Small intestine (tissue), 7 donors: ENCODE measurements at regions not wholly inside any gene's neighbourhood (a gene's known extent, or its start where the extent isn't known, plus 50 kb on each side); places are given as distances from the start of the nearest gene placed in this dataset.
A peak's percentile ranks its signal among the peaks of the same experiment; 100 is the strongest.
"Not testable (repeated sequence)": the region's sequence is repeated elsewhere in the genome, so short reads cannot be mapped to it uniquely, and the experiment has no call there.

Experiments
- DNase-seq, 2 donors: peaks; one replicate each; pipeline versions ENCODE4 v3.0.0 to v3.0.0-alpha.2; 2013
- FAIRE-seq: peaks from 2 replicates; lab custom pipeline; 2012; peaks lifted over from hg19 to GRCh38; lab: Jason Lieb, UNC
- H3K27ac ChIP-seq, 3 donors: one replicate each; pipeline ENCODE4 v1.5.1; 2013; ENCODE audit warnings: low read length in 2 of 3, mild to moderate bottlenecking in 2 of 3, control low read depth in 1 of 3, inconsistent platforms in 1 of 3, low read depth in 1 of 3, moderate library complexity in 1 of 3
- H3K27me3 ChIP-seq, 3 donors: one replicate each; pipeline ENCODE4 v1.6.1; 2013; ENCODE audit warnings: low read length in 3 of 3, inconsistent platforms in 1 of 3; ENCODE audit not compliant: control insufficient read depth in 3 of 3, insufficient read depth in 3 of 3
- H3K36me3 ChIP-seq, 3 donors: one replicate each; pipeline ENCODE4 v1.6.1; 2013; ENCODE audit warnings: low read length in 3 of 3, inconsistent platforms in 1 of 3, low read depth in 1 of 3, mild to moderate bottlenecking in 1 of 3, moderate library complexity in 1 of 3; ENCODE audit not compliant: control insufficient read depth in 3 of 3, insufficient read depth in 2 of 3
- H3K4me1 ChIP-seq, 3 donors: one replicate each; pipeline ENCODE4 v1.6.1; 2013; ENCODE audit warnings: low read length in 2 of 3, inconsistent platforms in 1 of 3, low read depth in 1 of 3, mild to moderate bottlenecking in 1 of 3, moderate library complexity in 1 of 3; ENCODE audit not compliant: control insufficient read depth in 3 of 3, insufficient read depth in 2 of 3
- H3K4me3 ChIP-seq, 3 donors: one replicate each; pipeline ENCODE4 v1.5.1; 2013; ENCODE audit warnings: low read length in 3 of 3, control low read depth in 1 of 3, inconsistent platforms in 1 of 3, low read depth in 1 of 3, mild to moderate bottlenecking in 1 of 3, moderate library complexity in 1 of 3
- H3K9me3 ChIP-seq, 2 donors: one replicate each; pipeline ENCODE4 v1.6.1; 2013; ENCODE audit warnings: low read depth in 1 of 2, low read length in 1 of 2; ENCODE audit not compliant: control insufficient read depth in 2 of 2, insufficient read depth in 1 of 2
- whole genome bisulfite sequencing, 3 donors: extraction: QIAGEN DNeasy Blood & Tissue Kit; methylation state at CpG; one replicate each; pipeline ENCODE4 v1.1.7; 2013; 5-methylcytosine and 5-hydroxymethylcytosine counted together
- donor health status: healthy with polysubstance abuse.
- donor health status: control.
- donor health status: control.
- donor health status: Bipolar disorder and iron deficiency.
- donor health status: healthy.

DNA sequence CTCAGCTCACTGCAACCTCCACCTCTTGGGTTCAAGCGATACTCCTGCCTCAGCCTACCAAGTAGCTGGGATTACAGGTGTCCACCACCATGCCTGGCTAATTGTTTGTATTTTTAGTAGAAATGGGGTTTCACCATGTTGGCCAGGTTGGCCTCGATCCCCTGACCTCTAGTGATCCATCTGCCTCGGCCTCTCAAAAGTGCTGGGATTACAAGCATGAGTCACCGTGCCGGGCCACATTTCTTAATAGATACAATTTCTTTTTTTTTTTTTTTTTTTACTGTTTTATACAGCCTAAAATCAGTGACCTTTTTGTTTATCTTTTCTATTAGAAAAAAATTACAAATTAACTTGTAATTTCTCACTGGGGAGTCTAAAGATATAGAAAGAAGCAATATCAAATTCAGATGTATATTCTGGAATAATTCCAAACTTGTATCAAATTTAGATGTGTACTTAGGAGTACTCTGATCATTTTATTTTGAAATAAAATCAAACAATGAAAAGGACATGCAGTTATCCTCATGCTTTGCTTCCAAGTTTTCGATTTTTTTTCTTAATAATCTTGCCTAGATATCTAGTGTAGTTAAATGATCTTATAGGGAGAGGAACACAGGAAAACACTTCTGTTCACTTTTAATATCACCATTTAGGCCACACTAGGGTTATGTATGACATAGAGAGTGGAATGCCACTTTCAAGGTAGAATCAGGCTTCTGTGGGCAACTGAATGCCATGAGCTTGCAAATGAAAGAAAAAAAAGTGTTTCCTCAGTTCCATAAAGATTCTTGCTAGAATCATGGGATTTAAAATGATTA, 1089.3 kb downstream of the SUCLG1 start:
- FAIRE-seq = no peak
- Histone ChIP-seq H3K27ac (no peak overlapping the region), H3K9me3 (no peaks in the 10 kb centered on the region), H3K4me3 (no peak overlapping the region), H3K36me3 (no peaks in the 10 kb centered on the region), H3K4me1 (no peaks in the 10 kb centered on the region), H3K27me3 (no peaks in the 10 kb centered on the region)
- WGBS, 3 donors = 81 to 86% (median 81%) methylated on average over 6 of the region's 6 CpGs
- no peak for DNase-seq

DNA sequence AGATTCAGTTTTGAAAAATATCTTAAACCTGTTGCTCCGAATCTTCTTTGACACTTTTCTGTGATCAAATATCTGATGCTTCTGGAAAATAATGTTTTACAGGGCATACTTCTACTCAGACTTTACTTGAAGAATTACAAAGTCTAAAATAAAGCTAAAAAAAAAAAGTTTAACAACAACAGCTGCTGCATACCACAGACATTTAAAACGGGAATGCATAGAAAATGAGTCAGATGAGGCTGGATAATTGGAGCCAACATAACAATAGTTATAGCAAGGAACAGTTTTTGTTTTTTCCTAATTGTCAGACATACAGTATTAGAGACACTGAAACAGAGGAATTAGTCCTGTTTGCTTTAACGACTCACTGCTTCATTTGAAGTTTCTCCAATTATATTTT, 1090.2 kb downstream of the SUCLG1 start:
- H3K27ac ChIP-seq = no peak overlapping the region
- FAIRE-seq (no peak), DNase-seq (no peak)
- no peaks in the 10 kb centered on the region for H3K4me1 ChIP-seq
- H3K27me3 ChIP-seq = no peaks in the 10 kb centered on the region
- WGBS, 3 donors = 69 to 84% (median 72%) methylated on average over 3 of the region's 3 CpGs
- H3K4me3 ChIP-seq = no peak overlapping the region
- no peaks in the 10 kb centered on the region for H3K36me3 ChIP-seq
- no peaks in the 10 kb centered on the region for H3K9me3 ChIP-seq

- no peaks in the 10 kb centered on the region for H3K9me3 ChIP-seq
- WGBS, 3 donors = 58 to 87% (median 78%) methylated on average over 2 of the region's 2 CpGs
- H3K27ac ChIP-seq = no peak overlapping the region
- H3K4me1 ChIP-seq = no peaks in the 10 kb centered on the region
- DNase-seq (no peak), FAIRE-seq (no peak)
- no peaks in the 10 kb centered on the region for H3K36me3 ChIP-seq
- no peaks in the 10 kb centered on the region for H3K27me3 ChIP-seq
- H3K4me3 ChIP-seq = no peak overlapping the region
These were observed 1090.6 kb downstream of the SUCLG1 start for GRCh38 chr2:83368461-83368860.

DNA sequence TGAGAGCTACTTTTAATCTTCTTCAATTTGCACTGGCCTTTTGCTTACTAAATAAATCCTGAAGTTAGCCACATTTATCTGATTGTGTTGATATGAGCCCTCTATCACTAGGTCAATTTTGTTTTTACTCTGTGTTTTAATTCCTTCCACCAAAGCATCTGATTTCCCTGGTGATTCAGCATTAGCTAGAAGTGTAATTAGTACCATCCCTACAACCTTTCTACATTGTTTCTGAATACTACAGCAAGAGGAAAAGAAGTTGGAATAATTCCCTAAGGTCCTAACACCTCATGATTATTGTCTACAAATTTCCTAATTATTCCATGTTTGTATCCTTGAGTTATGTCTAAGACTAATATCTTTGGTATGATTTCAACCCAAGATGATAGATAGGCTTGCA, 1093.6 kb downstream of the SUCLG1 start:
- H3K27ac ChIP-seq = no peak overlapping the region
- FAIRE-seq (no peak), DNase-seq (no peak)
- H3K36me3 ChIP-seq = no peaks in the 10 kb centered on the region
- H3K9me3 ChIP-seq = no peaks in the 10 kb centered on the region
- no peak overlapping the region for H3K4me3 ChIP-seq
- H3K4me1 ChIP-seq = no peaks in the 10 kb centered on the region
- H3K27me3 ChIP-seq = no peaks in the 10 kb centered on the region

- Histone ChIP-seq H3K36me3 (no peaks in the 10 kb centered on the region), H3K4me1 (no peaks in the 10 kb centered on the region), H3K4me3 (no peak overlapping the region), H3K9me3 (no peaks in the 10 kb centered on the region), H3K27ac (no peak overlapping the region), H3K27me3 (no peaks in the 10 kb centered on the region)
- FAIRE-seq (no peak), DNase-seq (no peak)
- 68 to 79% (median 76%) methylated on average over 2 of the region's 2 CpGs for WGBS, 3 donors
These were observed 1094.8 kb downstream of the SUCLG1 start for GRCh38 chr2:83364264-83364663.

DNA sequence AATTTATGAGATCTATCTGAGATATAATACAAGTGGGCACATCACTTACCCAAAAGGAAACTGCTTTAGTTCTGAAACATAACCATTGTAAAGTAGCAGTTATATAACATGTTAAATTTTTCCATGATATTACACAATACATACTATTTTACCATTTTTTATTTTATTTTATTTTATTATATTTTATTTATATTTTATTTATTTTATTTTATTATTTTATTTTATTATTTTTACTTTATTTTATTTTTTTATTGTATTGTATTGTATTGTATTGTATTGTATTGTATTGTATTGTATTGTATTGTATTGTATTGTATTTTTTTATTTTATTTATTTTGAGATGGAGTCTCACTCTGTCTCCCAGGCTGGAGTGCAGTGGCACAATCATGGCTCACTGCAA, 1095.9 kb downstream of the SUCLG1 start:
- H3K9me3 ChIP-seq, H3K27ac ChIP-seq, DNase-seq, H3K27me3 ChIP-seq, H3K36me3 ChIP-seq, H3K4me1 ChIP-seq, H3K4me3 ChIP-seq: not testable (repeated sequence)
- FAIRE-seq = peak; percentile 55

- DNase-seq = no peak
- 77 to 81% (median 80%) methylated on average over 3 of the region's 3 CpGs for WGBS, 3 donors
- H3K9me3 ChIP-seq = no peaks in the 10 kb centered on the region
- H3K27me3 ChIP-seq = no peaks in the 10 kb centered on the region
- no peak overlapping the region for H3K4me3 ChIP-seq
- no peak overlapping the region for H3K27ac ChIP-seq
- no peak for FAIRE-seq
- H3K4me1 ChIP-seq = no peaks in the 10 kb centered on the region
- no peaks in the 10 kb centered on the region for H3K36me3 ChIP-seq
These were observed 1099.7 kb downstream of the SUCLG1 start for GRCh38 chr2:83359336-83359735.

GRCh38 chr2:83342860-83343329, 1116.2 kb downstream of the SUCLG1 start:
- no peaks in the 10 kb centered on the region for H3K9me3 ChIP-seq
- H3K36me3 ChIP-seq = no peaks in the 10 kb centered on the region
- H3K4me1 ChIP-seq = no peaks in the 10 kb centered on the region
- peak in 1 of 2 donors; percentile 35 for DNase-seq
- FAIRE-seq = no peak
- H3K27ac ChIP-seq = no peak overlapping the region
- no peak overlapping the region for H3K4me3 ChIP-seq
- no peaks in the 10 kb centered on the region for H3K27me3 ChIP-seq
- 76 to 87% (median 77%) methylated on average over 2 of the region's 2 CpGs for WGBS, 3 donors

- Histone ChIP-seq H3K27ac (no peak overlapping the region), H3K4me3 (no peak overlapping the region), H3K9me3 (no peaks in the 10 kb centered on the region), H3K27me3 (no peaks in the 10 kb centered on the region), H3K4me1 (no peaks in the 10 kb centered on the region), H3K36me3 (no peaks in the 10 kb centered on the region)
- peak in 1 of 2 donors; percentile 17 for DNase-seq
- 81 to 89% (median 85%) methylated on average over 3 of the region's 3 CpGs for WGBS, 3 donors
- FAIRE-seq = no peak
These were observed 1118.7 kb downstream of the SUCLG1 start for GRCh38 chr2:83340424-83340823.
